Thyroid gland (tissue), 4 donors: ENCODE measurements at regions not wholly inside any gene's neighbourhood (a gene's known extent, or its start where the extent isn't known, plus 50 kb on each side); places are given as distances from the start of the nearest gene placed in this dataset.

ENCODE experiments used
- DNase-seq, 2 donors: peaks; one replicate each; pipeline ENCODE4 v3.0.0-alpha.2; 2019
- H3K27ac ChIP-seq, 3 donors: fragments of 200-600 bp; sonication (generic); 1 replicate in 2 of 3; 2 replicates in 1 of 3; pipeline ENCODE4 v1.5.1; 2016 to 2019; ENCODE audit warnings: mild to moderate bottlenecking in 1 of 3, moderate library complexity in 1 of 3
- H3K27me3 ChIP-seq: fragments of 200-600 bp; sonication (generic); one replicate; pipeline ENCODE4 v1.5.1; 2019
- H3K36me3 ChIP-seq, 2 donors: fragments of 200-600 bp; sonication (generic); one replicate each; pipeline ENCODE4 v1.5.1; 2016 to 2019
- H3K4me1 ChIP-seq, 2 donors: fragments of 200-600 bp; sonication (generic); one replicate each; pipeline ENCODE4 v1.5.1; 2017 to 2019
- H3K4me3 ChIP-seq, 3 donors: fragments of 200-600 bp; sonication (generic); replicated peaks in 1 of 3; 1 replicate in 2 of 3; 2 replicates in 1 of 3; pipeline ENCODE4 v1.5.1; 2016; ENCODE audit warnings: mild to moderate bottlenecking in 1 of 3
- H3K9me3 ChIP-seq: fragments of 200-600 bp; sonication (generic); one replicate; pipeline ENCODE4 v1.5.1; 2017
- POLR2A ChIP-seq, 2 donors: fragments of 450-650 bp; IDR thresholded peaks; one replicate each; pipeline ENCODE4 v1.6.1; 2017; ENCODE audit warnings: antibody characterized with exemption in 2 of 2, mild to moderate bottlenecking in 2 of 2, moderate library complexity in 1 of 2
- WGBS, 2 donors: methylation state at CpG; one replicate each; pipeline ENCODE4 v1.1.5; 2017; 5-methylcytosine and 5-hydroxymethylcytosine counted together
- intact Hi-C: fragments of 100-400 bp; cut with DNase I; formaldehyde crosslinking; loops from one replicate; pipeline ENCODE4 v1.15.1; 2023
- TF ChIP-seq, protein P1 (sequence below), 6 experiments: fragments of 200-600 bp in 3 of 6; fragments of 450-650 bp in 3 of 6; sonication (generic) in 3 of 6; IDR thresholded peaks; one replicate each; pipeline ENCODE4 v1.5.1; 2016 to 2019; ENCODE audit warnings: antibody characterized with exemption in 6 of 6, mild to moderate bottlenecking in 2 of 6, inconsistent platforms in 1 of 6, moderate library complexity in 1 of 6

DNA sequence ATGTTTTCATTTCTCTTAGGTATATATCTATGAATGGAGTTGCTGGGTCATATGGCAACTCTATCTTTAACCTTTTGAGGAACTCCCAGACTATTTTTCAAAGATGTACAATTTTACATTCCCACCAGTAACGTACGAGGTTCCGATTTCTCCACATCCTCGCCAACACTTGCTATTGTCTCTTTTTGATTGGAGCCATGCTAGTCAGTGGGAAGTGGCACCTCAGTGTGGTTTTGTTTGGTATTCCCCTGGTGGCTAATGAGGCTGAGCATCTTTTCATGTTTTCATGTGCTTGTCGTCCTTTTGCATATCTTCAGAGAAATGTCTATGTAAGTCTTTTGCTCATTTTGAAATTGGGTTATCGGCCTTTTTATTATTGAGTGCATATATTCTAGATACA, 178.6 kb upstream of the EXOC2 start:
- Histone ChIP-seq H3K4me3 (no peak overlapping the region), H3K4me1 (no peaks in the 10 kb centered on the region), H3K36me3 (no peaks in the 10 kb centered on the region), H3K27me3 (no peaks in the 10 kb centered on the region), H3K27ac (no peak overlapping the region), H3K9me3 (no peaks in the 10 kb centered on the region)
- TF ChIP-seq, protein P1, sequence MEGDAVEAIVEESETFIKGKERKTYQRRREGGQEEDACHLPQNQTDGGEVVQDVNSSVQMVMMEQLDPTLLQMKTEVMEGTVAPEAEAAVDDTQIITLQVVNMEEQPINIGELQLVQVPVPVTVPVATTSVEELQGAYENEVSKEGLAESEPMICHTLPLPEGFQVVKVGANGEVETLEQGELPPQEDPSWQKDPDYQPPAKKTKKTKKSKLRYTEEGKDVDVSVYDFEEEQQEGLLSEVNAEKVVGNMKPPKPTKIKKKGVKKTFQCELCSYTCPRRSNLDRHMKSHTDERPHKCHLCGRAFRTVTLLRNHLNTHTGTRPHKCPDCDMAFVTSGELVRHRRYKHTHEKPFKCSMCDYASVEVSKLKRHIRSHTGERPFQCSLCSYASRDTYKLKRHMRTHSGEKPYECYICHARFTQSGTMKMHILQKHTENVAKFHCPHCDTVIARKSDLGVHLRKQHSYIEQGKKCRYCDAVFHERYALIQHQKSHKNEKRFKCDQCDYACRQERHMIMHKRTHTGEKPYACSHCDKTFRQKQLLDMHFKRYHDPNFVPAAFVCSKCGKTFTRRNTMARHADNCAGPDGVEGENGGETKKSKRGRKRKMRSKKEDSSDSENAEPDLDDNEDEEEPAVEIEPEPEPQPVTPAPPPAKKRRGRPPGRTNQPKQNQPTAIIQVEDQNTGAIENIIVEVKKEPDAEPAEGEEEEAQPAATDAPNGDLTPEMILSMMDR (IDR thresholded peaks at IDR 0.05), result no peak
- TF ChIP-seq POLR2A (IDR thresholded peaks at IDR 0.05), result no peak
- no peak for DNase-seq
- 93 to 96% methylated on average over 6 of the region's 6 CpGs for WGBS, 2 donors
- intact Hi-C loops, result no loop called here

DNA sequence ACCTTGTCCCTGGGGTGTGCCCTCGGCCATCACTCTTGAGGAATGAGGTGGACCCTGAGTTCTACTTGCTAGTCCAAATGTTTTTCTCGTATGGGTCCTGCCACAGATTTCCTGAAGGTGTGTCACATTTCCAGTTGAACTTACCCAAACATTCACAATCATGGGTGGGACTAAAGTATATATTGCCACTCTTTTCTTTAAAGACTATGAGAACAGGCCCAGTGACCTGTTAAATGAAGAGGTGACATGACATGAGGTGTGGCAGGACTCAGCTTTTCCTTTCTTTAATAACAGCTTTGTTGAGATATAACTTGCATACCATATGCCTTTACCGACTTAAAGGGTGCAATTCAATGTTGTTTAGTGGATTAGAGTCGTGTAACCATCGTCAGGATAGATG, 177.2 kb upstream of the EXOC2 start:
- Histone ChIP-seq H3K27me3 (no peaks in the 10 kb centered on the region), H3K36me3 (no peaks in the 10 kb centered on the region), H3K4me1 (no peaks in the 10 kb centered on the region), H3K27ac (no peak overlapping the region), H3K4me3 (no peak overlapping the region), H3K9me3 (no peaks in the 10 kb centered on the region)
- DNase-seq, result no peak
- no peak for TF ChIP-seq POLR2A (IDR thresholded peaks at IDR 0.05)
- TF ChIP-seq, protein P1 (IDR thresholded peaks at IDR 0.05), result no peak
- intact Hi-C loops, result no loop called here
- WGBS, 2 donors, result 70 to 82% methylated on average over 5 of the region's 5 CpGs

DNA sequence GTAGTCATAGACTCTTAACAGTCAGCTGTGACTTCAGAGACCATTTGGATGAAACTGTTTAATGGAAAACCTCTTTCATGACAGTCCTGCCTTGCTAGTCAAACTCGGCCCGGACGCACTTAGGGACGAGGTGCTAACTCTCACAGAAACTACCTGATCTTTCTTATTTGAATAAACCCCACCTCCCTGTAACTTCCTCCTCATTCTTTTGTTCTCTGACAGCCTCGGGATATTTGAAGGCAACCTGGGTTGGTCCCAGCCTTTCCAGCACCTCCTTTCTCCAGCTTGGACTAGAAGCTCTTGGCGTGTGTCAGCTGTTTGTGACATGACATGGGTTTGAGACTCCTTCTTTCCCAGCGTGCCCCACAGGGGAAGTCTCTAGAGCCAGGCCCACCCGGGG, 175.3 kb upstream of the EXOC2 start:
- DNase-seq, result no peak
- WGBS, 2 donors, result 90 to 93% methylated on average over 8 of the region's 8 CpGs
- intact Hi-C loops, result no loop called here
- no peak for TF ChIP-seq POLR2A (IDR thresholded peaks at IDR 0.05)
- TF ChIP-seq, protein P1 (IDR thresholded peaks at IDR 0.05), result no peak
- Histone ChIP-seq H3K27me3 (no peaks in the 10 kb centered on the region), H3K9me3 (no peaks in the 10 kb centered on the region), H3K4me1 (no peaks in the 10 kb centered on the region), H3K4me3 (no peak overlapping the region), H3K27ac (no peak overlapping the region), H3K36me3 (no peaks in the 10 kb centered on the region)

DNA sequence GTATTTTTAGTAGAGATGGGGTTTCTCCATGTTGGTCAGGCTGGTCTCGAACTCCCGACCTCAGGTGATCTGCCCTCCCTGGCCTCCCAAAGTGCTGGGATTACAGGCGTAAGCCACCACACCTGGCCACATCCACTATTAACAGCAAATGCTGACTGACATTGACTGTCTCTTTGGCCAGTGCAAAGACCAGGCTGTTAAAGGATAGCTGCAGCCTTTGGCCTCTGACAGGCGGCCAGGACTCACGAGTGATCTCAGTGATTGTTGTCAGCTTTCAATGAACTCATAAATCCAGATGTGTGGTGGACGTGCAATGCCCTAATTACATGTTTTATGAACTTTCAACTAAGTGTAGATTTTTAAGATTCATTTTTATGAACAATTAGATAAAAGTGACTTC, 174.4 kb upstream of the EXOC2 start:
- no peak for DNase-seq
- H3K27ac ChIP-seq, result no peak overlapping the region
- no peak overlapping the region for H3K4me3 ChIP-seq
- H3K36me3 ChIP-seq, result no peaks in the 10 kb centered on the region
- H3K27me3 ChIP-seq, result no peaks in the 10 kb centered on the region
- TF ChIP-seq, protein P1 (IDR thresholded peaks at IDR 0.05), result no peak
- no peak for TF ChIP-seq POLR2A (IDR thresholded peaks at IDR 0.05)
- H3K9me3 ChIP-seq, result no peaks in the 10 kb centered on the region
- H3K4me1 ChIP-seq, result no peaks in the 10 kb centered on the region
- intact Hi-C loops, result no loop called here
- 88 to 96% methylated on average over 6 of the region's 6 CpGs for WGBS, 2 donors

DNA sequence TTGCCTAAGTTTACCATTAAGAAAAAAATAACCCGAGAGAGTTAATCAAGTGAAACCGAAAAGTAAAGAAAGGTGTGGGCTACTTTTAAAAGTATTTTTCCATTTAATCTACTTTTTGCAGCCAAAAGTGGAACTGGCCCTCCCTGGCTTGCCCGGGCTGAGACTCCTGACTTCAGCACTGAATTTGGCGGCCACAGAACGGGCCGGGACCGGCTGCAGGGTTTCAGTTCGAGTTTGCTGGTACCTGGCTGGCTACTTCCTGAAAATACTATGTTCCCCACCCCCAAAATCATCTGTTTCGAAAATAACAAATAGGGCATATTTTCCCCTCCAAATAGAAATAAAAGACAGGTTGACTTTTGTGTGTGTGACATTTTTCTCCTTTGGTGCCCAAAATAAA, 173.4 kb upstream of the EXOC2 start:
- TF ChIP-seq, protein P1 (IDR thresholded peaks at IDR 0.05), result no peak
- TF ChIP-seq POLR2A (IDR thresholded peaks at IDR 0.05), result no peak
- no peak for DNase-seq
- intact Hi-C loops, result no loop called here
- H3K27me3 ChIP-seq, result no peaks in the 10 kb centered on the region
- no peaks in the 10 kb centered on the region for H3K9me3 ChIP-seq
- 74% methylated on average over 9 of the region's 9 CpGs for WGBS, 2 donors
- no peak overlapping the region for H3K27ac ChIP-seq
- H3K4me3 ChIP-seq, result no peak overlapping the region
- H3K4me1 ChIP-seq, result no peaks in the 10 kb centered on the region
- no peaks in the 10 kb centered on the region for H3K36me3 ChIP-seq
